ENCODE measurements at regions not wholly inside any gene's neighbourhood (a gene's known extent, or its start where the extent isn't known, plus 50 kb on each side); places are given as distances from the start of the nearest gene placed in this dataset.

GRCh38 chr10:10508211-10508610 lies 509.5 kb upstream of the CELF2 start:
- Histone ChIP-seq H3K36me3 (ENCODE audit: control insufficient read depth in 4 of 4, insufficient read depth in 3 of 4, low read depth in 1 of 4, low read length in 3 of 4) (no peaks in the 10 kb centered on the region), H3K27ac (ENCODE audit: low read depth in 1 of 2, low read length in 2 of 2) (no peak overlapping the region), H3K4me1 (ENCODE audit: control insufficient read depth in 4 of 4, insufficient read depth in 4 of 4, low read length in 3 of 4) (no peaks in the 10 kb centered on the region), H3K9ac (ENCODE audit: low read depth in 1 of 2, low read length in 2 of 2) (no peak overlapping the region), H3K9me3 (ENCODE audit: control insufficient read depth in 4 of 4, low read length in 3 of 4) (no peaks in the 10 kb centered on the region), H3K27me3 (ENCODE audit: control insufficient read depth in 4 of 4, insufficient read depth in 4 of 4, low read length in 3 of 4) (no peaks in the 10 kb centered on the region), H3K4me3 (ENCODE audit: low read depth in 1 of 3, low read length in 3 of 3) (no peak overlapping the region)
- TF ChIP-seq TAF1 (conservative IDR thresholded peaks at IDR 0.05) (no peak), SP1 (IDR thresholded peaks at IDR 0.05) (no peak), FOXA1 (IDR thresholded peaks at IDR 0.05) (no peak), FOXA2 (IDR thresholded peaks at IDR 0.05) (no peak), REST (IDR thresholded peaks at IDR 0.05) (no peak), RAD21 (IDR thresholded peaks at IDR 0.05) (no peak), NR2F2 (IDR thresholded peaks at IDR 0.05) (no peak), RXRA (IDR thresholded peaks at IDR 0.05) (no peak), ATF3 (IDR thresholded peaks at IDR 0.05) (no peak), HNF4A (conservative IDR thresholded peaks at IDR 0.05) (no peak), JUND (IDR thresholded peaks at IDR 0.05) (no peak)
- TF ChIP-seq, protein P1, sequence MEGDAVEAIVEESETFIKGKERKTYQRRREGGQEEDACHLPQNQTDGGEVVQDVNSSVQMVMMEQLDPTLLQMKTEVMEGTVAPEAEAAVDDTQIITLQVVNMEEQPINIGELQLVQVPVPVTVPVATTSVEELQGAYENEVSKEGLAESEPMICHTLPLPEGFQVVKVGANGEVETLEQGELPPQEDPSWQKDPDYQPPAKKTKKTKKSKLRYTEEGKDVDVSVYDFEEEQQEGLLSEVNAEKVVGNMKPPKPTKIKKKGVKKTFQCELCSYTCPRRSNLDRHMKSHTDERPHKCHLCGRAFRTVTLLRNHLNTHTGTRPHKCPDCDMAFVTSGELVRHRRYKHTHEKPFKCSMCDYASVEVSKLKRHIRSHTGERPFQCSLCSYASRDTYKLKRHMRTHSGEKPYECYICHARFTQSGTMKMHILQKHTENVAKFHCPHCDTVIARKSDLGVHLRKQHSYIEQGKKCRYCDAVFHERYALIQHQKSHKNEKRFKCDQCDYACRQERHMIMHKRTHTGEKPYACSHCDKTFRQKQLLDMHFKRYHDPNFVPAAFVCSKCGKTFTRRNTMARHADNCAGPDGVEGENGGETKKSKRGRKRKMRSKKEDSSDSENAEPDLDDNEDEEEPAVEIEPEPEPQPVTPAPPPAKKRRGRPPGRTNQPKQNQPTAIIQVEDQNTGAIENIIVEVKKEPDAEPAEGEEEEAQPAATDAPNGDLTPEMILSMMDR (IDR thresholded peaks at IDR 0.05; ENCODE audit: low read depth, low read length, missing input control) = no peak
- no peak for DNase-seq (ENCODE audit: low spot score)
- WGBS = 70% methylated on average over 3 of the region's 3 CpGs

DNA sequence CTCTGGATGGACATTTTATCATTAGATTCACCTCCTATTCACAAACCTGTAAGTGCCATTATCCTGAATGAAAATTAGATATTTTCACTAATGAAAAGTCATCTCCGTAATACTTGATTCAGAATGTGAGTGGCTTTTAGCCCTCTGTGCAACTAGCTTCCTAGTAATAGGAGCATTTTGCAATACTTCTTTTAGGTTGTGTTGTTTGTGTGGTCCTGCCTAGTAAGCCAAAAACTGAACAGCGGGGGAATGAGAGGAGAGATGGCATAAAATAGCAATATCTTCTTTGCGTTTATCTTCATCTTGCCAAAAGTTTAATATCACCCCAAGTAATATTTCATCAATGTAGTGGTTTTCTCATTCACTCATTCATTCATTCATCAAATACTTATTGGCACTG lies 507.5 kb upstream of the CELF2 start:
- Histone ChIP-seq H3K4me1 (ENCODE audit: control insufficient read depth in 4 of 4, insufficient read depth in 4 of 4, low read length in 3 of 4) (no peaks in the 10 kb centered on the region), H3K36me3 (ENCODE audit: control insufficient read depth in 4 of 4, insufficient read depth in 3 of 4, low read depth in 1 of 4, low read length in 3 of 4) (no peaks in the 10 kb centered on the region), H3K9me3 (ENCODE audit: control insufficient read depth in 4 of 4, low read length in 3 of 4) (no peaks in the 10 kb centered on the region), H3K4me3 (ENCODE audit: low read depth in 1 of 3, low read length in 3 of 3) (no peak overlapping the region), H3K27me3 (ENCODE audit: control insufficient read depth in 4 of 4, insufficient read depth in 4 of 4, low read length in 3 of 4) (no peaks in the 10 kb centered on the region), H3K27ac (ENCODE audit: low read depth in 1 of 2, low read length in 2 of 2) (no peak overlapping the region), H3K9ac (ENCODE audit: low read depth in 1 of 2, low read length in 2 of 2) (no peak overlapping the region)
- 91% methylated on average over 3 of the region's 3 CpGs for WGBS
- no peak for DNase-seq (ENCODE audit: low spot score)
- TF ChIP-seq REST (IDR thresholded peaks at IDR 0.05) = no peak
